HG02973 (cell line): ENCODE measurements at regions not wholly inside any gene's neighbourhood (a gene's known extent, or its start where the extent isn't known, plus 50 kb on each side); places are given as distances from the start of the nearest gene placed in this dataset.

Experiments
- ATAC-seq: cut with Tn5 transposase; IDR thresholded peaks from one replicate; pipeline ENCODE4 v1.9.1; 2021; ENCODE audit warnings: moderate library complexity; ENCODE audit not compliant: unreplicated experiment

GRCh38 chr4:156019246-156019645, 65.6 kb upstream of the CTSO start:
- no peak for ATAC-seq

GRCh38 chr4:156018383-156018782, 64.7 kb upstream of the CTSO start:
- ATAC-seq, result no peak

DNA sequence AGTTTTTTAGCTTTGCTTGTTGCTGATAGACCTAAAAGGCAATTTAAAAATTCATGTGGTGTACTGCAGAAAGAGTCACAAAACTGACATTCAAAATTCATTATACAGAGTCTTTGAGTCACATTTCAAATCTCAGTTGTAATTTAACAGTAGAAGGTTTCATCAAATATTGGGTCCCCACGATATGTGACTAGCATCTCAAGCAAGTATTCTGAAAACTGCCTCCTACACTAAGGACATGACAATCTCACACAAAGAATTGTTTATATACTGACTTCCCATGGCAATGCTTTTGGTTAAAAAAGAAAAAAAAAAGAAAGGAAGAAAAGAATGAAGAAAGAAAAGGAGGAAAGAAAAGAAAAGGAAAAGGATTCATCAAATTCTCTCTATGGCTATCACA, 62.1 kb upstream of the CTSO start:
- no peak for ATAC-seq

DNA sequence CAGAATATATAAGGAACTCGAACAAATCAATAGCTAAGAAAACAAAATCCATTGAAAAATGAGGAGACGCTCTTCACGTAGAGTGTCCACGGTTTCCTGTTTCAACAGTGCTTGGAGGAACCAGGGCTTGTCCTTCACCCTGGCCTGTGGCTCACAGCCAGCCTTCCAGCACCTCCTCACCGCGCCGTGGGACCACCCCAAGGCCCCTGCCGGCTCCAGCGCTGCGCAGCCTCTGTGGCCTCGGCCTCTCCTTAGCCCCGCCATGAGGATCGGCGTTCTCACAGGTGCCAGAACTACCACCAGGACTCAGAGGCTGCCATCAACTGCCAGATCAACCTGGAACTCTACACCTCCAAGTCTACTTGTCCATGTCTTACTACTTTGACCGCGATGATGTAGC, 52.5 kb upstream of the CTSO start:
- ATAC-seq, result no peak
